PC-9 (cell line): ENCODE measurements at regions not wholly inside any gene's neighbourhood (a gene's known extent, or its start where the extent isn't known, plus 50 kb on each side); places are given as distances from the start of the nearest gene placed in this dataset.

Source experiments
- BruUV-seq: library from RNA; stranded (reverse); fragments of 400-500 nt; replicated peaks from 2 replicates; lab custom pipeline; 2021; lab: Mats Ljungman, UMichigan
- CTCF ChIA-PET: fragments of 300-600 bp; sonication (Branson Sonifier 250); formaldehyde crosslinking; loops from one replicate; lab custom pipeline; 2022; ENCODE audit warnings: antibody characterized with exemption; lab: Charles Lee
- POLR2A ChIA-PET: fragments of 300-600 bp; sonication (Branson Sonifier 250); formaldehyde crosslinking; loops from one replicate; lab custom pipeline; 2022; ENCODE audit warnings: antibody characterized with exemption; ENCODE audit not compliant: unreplicated experiment; lab: Charles Lee
- DNase-seq, 2 experiments: peaks; one replicate each; pipeline versions ENCODE4 v3.0.0 to v3.0.0-alpha.2; 2015 to 2022; ENCODE audit warnings: mixed read lengths in 1 of 2
- H2AFZ ChIP-seq: fragments of 200-600 bp; sonication (generic); 2 replicates; pipeline ENCODE4 v1.8.1; 2017; ENCODE audit warnings: antibody characterized with exemption
- H3F3A ChIP-seq: fragments of 200-600 bp; sonication (generic); 2 replicates; pipeline ENCODE4 v1.8.1; 2017; ENCODE audit warnings: antibody characterized with exemption, mild to moderate bottlenecking, low read depth; ENCODE audit not compliant: insufficient read depth
- H3K27ac ChIP-seq: fragments of 200-600 bp; sonication (generic); 2 replicates; pipeline ENCODE4 v1.6.1; 2016; ENCODE audit warnings: mixed run types
- H3K27me3 ChIP-seq: fragments of 200-600 bp; sonication (generic); 2 replicates; pipeline ENCODE4 v1.6.1; 2016; ENCODE audit warnings: low read depth, mixed run types; ENCODE audit not compliant: insufficient read depth
- H3K36me3 ChIP-seq: fragments of 200-600 bp; sonication (generic); 2 replicates; pipeline ENCODE4 v1.6.1; 2016; ENCODE audit warnings: low read depth, mixed run types
- H3K4me1 ChIP-seq: fragments of 200-600 bp; sonication (generic); replicated peaks from 2 replicates; pipeline ENCODE4 v1.6.1; 2016; ENCODE audit warnings: mixed run types; ENCODE audit not compliant: insufficient read depth
- H3K4me2 ChIP-seq: fragments of 200-600 bp; sonication (generic); 2 replicates; pipeline ENCODE4 v1.6.1; 2017; ENCODE audit warnings: mixed run types
- H3K4me3 ChIP-seq: fragments of 200-600 bp; sonication (generic); 2 replicates; pipeline ENCODE4 v1.6.1; 2016; ENCODE audit warnings: mixed run types
- H3K79me2 ChIP-seq: fragments of 200-600 bp; sonication (generic); 2 replicates; pipeline ENCODE4 v1.6.1; 2017; ENCODE audit warnings: low read depth, mixed run types
- H3K9me2 ChIP-seq: fragments of 200-600 bp; sonication (generic); 2 replicates; pipeline ENCODE4 v1.8.1; 2017; ENCODE audit warnings: mild to moderate bottlenecking; ENCODE audit not compliant: insufficient read depth
- H3K9me3 ChIP-seq: fragments of 200-600 bp; sonication (generic); 2 replicates; pipeline ENCODE4 v1.8.1; 2016; ENCODE audit warnings: low read depth; ENCODE audit not compliant: insufficient read depth
- H4K20me1 ChIP-seq: fragments of 200-600 bp; sonication (generic); 2 replicates; pipeline ENCODE4 v1.8.1; 2017; ENCODE audit not compliant: insufficient read depth
- CTCF ChIP-seq: fragments of 200-600 bp; sonication (generic); conservative IDR thresholded peaks from 2 replicates; pipeline ENCODE4 v1.6.1; 2017; ENCODE audit warnings: mixed run types, antibody characterized with exemption, mild to moderate bottlenecking, moderate library complexity
- EZH2 ChIP-seq: fragments of 200-600 bp; sonication (generic); IDR thresholded peaks from 2 replicates; pipeline ENCODE4 v1.8.0; 2017; ENCODE audit warnings: antibody characterized with exemption, low read depth
- intact Hi-C: fragments of 100-400 bp; cut with micrococcal nuclease; formaldehyde crosslinking; loops from one replicate; pipeline ENCODE4 v1.10.0; 2022; ENCODE audit not compliant: unreplicated experiment

DNA sequence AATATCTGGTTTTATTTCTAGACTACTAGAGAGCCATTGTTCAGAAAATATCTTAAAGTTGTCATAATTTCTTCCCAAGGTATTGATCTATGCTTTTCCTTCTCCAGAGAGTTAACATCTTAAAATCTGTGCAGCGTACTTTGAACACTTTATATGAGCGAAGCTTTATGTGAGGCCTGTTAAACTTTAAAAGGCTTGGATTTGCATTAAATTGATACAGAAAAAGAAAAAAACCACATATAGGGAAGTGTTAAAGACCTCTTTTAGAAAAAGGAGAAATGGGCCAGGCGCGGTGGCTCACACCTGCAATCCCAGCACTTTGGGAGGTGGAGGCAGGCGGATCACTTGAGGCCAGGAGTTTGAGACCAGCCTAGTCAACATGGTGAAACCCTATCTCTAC is 59.2 kb upstream of the MORC3 start:
- no peak for DNase-seq
- no peak overlapping the region for H3K27ac ChIP-seq
- BruUV-seq, result no TSS peak
- no peaks in the 10 kb centered on the region for H3K36me3 ChIP-seq
- no peaks in the 10 kb centered on the region for H3F3A ChIP-seq
- ChIA-PET POLR2A (interaction anchor here (1.0 kb wide), 1 partner anchor 59 kb away, joined by 5 read pairs; no protein-coding TSS in a partner anchor), CTCF (interaction anchor here (0.7 kb wide), 1 partner anchor 50 kb away, joined by 4 read pairs; no protein-coding TSS in a partner anchor)
- H3K79me2 ChIP-seq, result no peaks in the 10 kb centered on the region
- H3K4me1 ChIP-seq, result no peaks in the 10 kb centered on the region
- H2AFZ ChIP-seq, result no peak overlapping the region
- H3K27me3 ChIP-seq, result no peaks in the 10 kb centered on the region
- peak overlapping the region; percentile 84 for H3K4me2 ChIP-seq
- no peaks in the 10 kb centered on the region for H4K20me1 ChIP-seq
- TF ChIP-seq EZH2 (no peak), CTCF (no peak; the same call in 1 of the 2 replicates)
- intact Hi-C loops, result no loop called here
- H3K9me2 ChIP-seq, result no peaks in the 10 kb centered on the region
- H3K4me3 ChIP-seq, result no peak overlapping the region
- no peaks in the 10 kb centered on the region for H3K9me3 ChIP-seq

DNA sequence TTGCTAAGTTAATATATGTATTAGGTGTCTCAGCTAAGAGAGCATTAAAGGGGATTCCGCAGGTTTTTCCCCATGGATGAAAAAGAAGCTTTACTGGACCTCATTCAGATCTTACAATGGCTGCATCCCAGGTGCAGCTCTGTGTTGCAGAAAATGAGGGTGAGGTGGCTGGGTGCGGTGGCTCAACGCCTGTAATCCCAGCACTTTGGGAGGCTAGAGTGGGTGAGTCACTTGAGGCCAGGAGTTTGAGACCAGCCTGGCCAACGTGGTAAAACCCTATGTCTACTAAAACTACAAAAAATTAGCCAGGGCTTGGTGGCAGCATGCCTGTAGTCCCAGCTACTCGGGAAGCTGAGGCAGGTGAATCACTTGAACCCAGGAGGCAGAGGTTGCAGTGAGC is 58.5 kb upstream of the MORC3 start:
- POLR2A ChIA-PET, result no interaction called here
- no TSS peak for BruUV-seq
- CTCF ChIA-PET, result no interaction called here

DNA sequence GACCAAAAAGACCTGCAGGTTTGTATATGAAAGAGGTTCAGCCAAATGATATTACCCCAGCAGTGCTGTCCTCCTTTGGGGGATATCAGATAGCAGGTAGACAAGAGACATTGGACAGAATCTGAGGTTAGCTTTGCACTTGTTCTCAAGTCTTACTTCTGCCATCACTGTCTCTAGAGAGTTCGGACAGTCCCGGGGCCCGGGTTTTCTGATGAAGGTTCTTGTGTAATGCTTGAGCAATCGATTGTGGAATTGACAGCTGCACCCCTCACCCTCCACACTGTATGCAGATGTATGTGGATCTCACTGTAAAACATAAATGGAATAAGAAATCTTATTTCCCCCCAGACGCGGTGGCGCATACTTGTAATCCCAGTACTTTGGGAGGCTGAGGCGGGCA is 56.2 kb upstream of the MORC3 start:
- Histone ChIP-seq H3K27me3 (no peaks in the 10 kb centered on the region), H3F3A (peaks cover 6% of the 10 kb centered on the region; the same call in 1 of the 2 replicates), H3K27ac (no peak overlapping the region), H3K4me3 (no peak overlapping the region), H3K9me2 (no peaks in the 10 kb centered on the region), H3K4me2 (no peak overlapping the region), H3K9me3 (no peaks in the 10 kb centered on the region), H3K4me1 (peaks cover 5% of the 10 kb centered on the region), H3K36me3 (no peaks in the 10 kb centered on the region), H2AFZ (no peak overlapping the region), H4K20me1 (no peaks in the 10 kb centered on the region), H3K79me2 (no peaks in the 10 kb centered on the region)
- no peak for DNase-seq
- POLR2A ChIA-PET, result no interaction called here
- intact Hi-C loops, result no loop called here
- CTCF ChIA-PET, result interaction anchor here (0.7 kb wide), 1 partner anchor 111 kb away, joined by 7 read pairs; no protein-coding TSS in a partner anchor
- BruUV-seq, result no TSS peak
- TF ChIP-seq CTCF, result no peak
- no peak for TF ChIP-seq EZH2

More for the DNA sequence above, 58.5 kb upstream of the MORC3 start:
- no peaks in the 10 kb centered on the region for H3K9me3 ChIP-seq
- no peaks in the 10 kb centered on the region for H3F3A ChIP-seq
- H3K27me3 ChIP-seq, result no peaks in the 10 kb centered on the region
- TF ChIP-seq CTCF (no peak), EZH2 (no peak)
- no peaks in the 10 kb centered on the region for H3K4me1 ChIP-seq
- H2AFZ ChIP-seq, result no peak overlapping the region
- H3K27ac ChIP-seq, result no peak overlapping the region
- no peaks in the 10 kb centered on the region for H3K9me2 ChIP-seq
- no peaks in the 10 kb centered on the region for H3K36me3 ChIP-seq
- H3K4me2 ChIP-seq, result no peak overlapping the region
- no peaks in the 10 kb centered on the region for H3K79me2 ChIP-seq
- DNase-seq, result no peak
- intact Hi-C loops, result no loop called here
- no peaks in the 10 kb centered on the region for H4K20me1 ChIP-seq
- H3K4me3 ChIP-seq, result no peak overlapping the region
